Adrenal gland (tissue), 9 donors: ENCODE measurements at regions not wholly inside any gene's neighbourhood (a gene's known extent, or its start where the extent isn't known, plus 50 kb on each side); places are given as distances from the start of the nearest gene placed in this dataset.

Experiments used
- DNase-seq, 7 donors: peaks; one replicate each; pipeline ENCODE4 v3.0.0-alpha.2; 2019 to 2020
- H3K27ac ChIP-seq, 5 donors: fragments of 200-600 bp; sonication (generic) in 4 of 5; 1 replicate in 3 of 5; 2 replicates in 2 of 5; pipeline versions ENCODE4 v1.5.1 to v1.8.0; 2016 to 2020; ENCODE audit warnings: mild to moderate bottlenecking in 1 of 5
- H3K27me3 ChIP-seq: fragments of 200-600 bp; 2 replicates; pipeline ENCODE4 v1.8.0; 2021
- H3K36me3 ChIP-seq, 2 donors: fragments of 200-600 bp; replicated peaks in 1 of 2; 1 replicate in 1 of 2; 2 replicates in 1 of 2; pipeline versions ENCODE4 v1.5.1 to v1.8.0; 2018 to 2022
- H3K4me1 ChIP-seq, 2 donors: fragments of 200-600 bp; replicated peaks in 1 of 2; 1 replicate in 1 of 2; 2 replicates in 1 of 2; pipeline versions ENCODE4 v1.5.1 to v1.8.0; 2018 to 2021
- H3K4me3 ChIP-seq, 4 donors: fragments of 200-600 bp; sonication (generic) in 3 of 4; one replicate each; pipeline ENCODE4 v1.5.1; 2016 to 2018
- H3K9me3 ChIP-seq, 3 donors: fragments of 200-600 bp; sonication (generic) in 1 of 3; replicated peaks in 1 of 3; 1 replicate in 2 of 3; 2 replicates in 1 of 3; pipeline versions ENCODE4 v1.5.1 to v1.8.0; 2016 to 2021
- POLR2A ChIP-seq, 2 donors: fragments of 450-650 bp; IDR thresholded peaks; one replicate each; pipeline ENCODE4 v1.6.1; 2017; ENCODE audit warnings: antibody characterized with exemption in 2 of 2, mild to moderate bottlenecking in 2 of 2, moderate library complexity in 1 of 2
- WGBS, 4 donors: extraction: QIAGEN DNeasy Blood & Tissue Kit in 2 of 4; methylation state at CpG; one replicate each; pipeline versions ENCODE4 v1.1.5 to v1.1.7; 2013 to 2017; 5-methylcytosine and 5-hydroxymethylcytosine counted together
- intact Hi-C, 2 donors: fragments of 100-400 bp; cut with DNase I; formaldehyde crosslinking; loops; one replicate each; pipeline versions ENCODE4 v1.14.1 to v1.15.0; 2022 to 2023
- TF ChIP-seq, protein P1 (sequence below), 6 experiments: fragments of 450-650 bp in 4 of 6; fragments of 200-600 bp in 2 of 6; sonication (generic) in 1 of 6; IDR thresholded peaks; 1 replicate in 5 of 6; 2 replicates in 1 of 6; pipeline versions ENCODE4 v1.5.1 to v1.8.0; 2016 to 2021; ENCODE audit warnings: antibody characterized with exemption in 6 of 6, mild to moderate bottlenecking in 2 of 6, moderate library complexity in 1 of 6
- donor health status: healthy with polysubstance abuse.
- donor health status: Bipolar disorder and iron deficiency.
- donor health status: DM: yes; HTN: yes; CAD: no.
- donor health status: DM: no; HTN: no; CAD: no.
- donor health status: DM: no; HTN: no; CAD: no.

DNA sequence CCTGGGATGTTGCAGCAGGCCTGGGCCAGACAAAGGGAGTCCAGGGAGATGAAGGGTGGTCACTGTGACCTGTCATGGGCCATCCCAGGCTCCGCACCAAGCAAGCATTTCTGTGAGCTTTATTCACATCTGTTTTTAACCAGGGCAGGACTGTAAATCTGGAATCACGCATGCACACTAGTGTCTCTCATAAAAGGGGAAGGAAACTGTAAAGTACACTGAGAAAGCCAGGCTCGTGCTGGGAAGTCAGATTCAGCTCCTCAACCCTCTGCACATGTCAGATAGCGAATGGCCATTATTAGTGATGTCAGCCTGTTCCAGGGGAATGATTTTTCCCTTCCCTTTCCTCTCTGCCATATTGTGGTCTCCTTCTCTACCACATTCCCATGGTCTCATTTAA, 818.6 kb upstream of the RAB6C start:
- TF ChIP-seq POLR2A (IDR thresholded peaks at IDR 0.05) = no peak
- TF ChIP-seq, protein P1, sequence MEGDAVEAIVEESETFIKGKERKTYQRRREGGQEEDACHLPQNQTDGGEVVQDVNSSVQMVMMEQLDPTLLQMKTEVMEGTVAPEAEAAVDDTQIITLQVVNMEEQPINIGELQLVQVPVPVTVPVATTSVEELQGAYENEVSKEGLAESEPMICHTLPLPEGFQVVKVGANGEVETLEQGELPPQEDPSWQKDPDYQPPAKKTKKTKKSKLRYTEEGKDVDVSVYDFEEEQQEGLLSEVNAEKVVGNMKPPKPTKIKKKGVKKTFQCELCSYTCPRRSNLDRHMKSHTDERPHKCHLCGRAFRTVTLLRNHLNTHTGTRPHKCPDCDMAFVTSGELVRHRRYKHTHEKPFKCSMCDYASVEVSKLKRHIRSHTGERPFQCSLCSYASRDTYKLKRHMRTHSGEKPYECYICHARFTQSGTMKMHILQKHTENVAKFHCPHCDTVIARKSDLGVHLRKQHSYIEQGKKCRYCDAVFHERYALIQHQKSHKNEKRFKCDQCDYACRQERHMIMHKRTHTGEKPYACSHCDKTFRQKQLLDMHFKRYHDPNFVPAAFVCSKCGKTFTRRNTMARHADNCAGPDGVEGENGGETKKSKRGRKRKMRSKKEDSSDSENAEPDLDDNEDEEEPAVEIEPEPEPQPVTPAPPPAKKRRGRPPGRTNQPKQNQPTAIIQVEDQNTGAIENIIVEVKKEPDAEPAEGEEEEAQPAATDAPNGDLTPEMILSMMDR (IDR thresholded peaks at IDR 0.05) = no peak
- Histone ChIP-seq H3K4me3 (no peak overlapping the region), H3K36me3 (no peaks in the 10 kb centered on the region), H3K9me3 (no peaks in the 10 kb centered on the region), H3K27me3 (no peaks in the 10 kb centered on the region), H3K4me1 (no peaks in the 10 kb centered on the region), H3K27ac (peak overlapping the region in 1 of 5 donors; percentile 55)
- intact Hi-C loops = no loop called here
- WGBS, 4 donors = 53 to 66% (median 66%) methylated on average over 3 to 4 of the region's 4 CpGs
- peak in 2 of 7 donors; percentile 21 to 47 for DNase-seq

DNA sequence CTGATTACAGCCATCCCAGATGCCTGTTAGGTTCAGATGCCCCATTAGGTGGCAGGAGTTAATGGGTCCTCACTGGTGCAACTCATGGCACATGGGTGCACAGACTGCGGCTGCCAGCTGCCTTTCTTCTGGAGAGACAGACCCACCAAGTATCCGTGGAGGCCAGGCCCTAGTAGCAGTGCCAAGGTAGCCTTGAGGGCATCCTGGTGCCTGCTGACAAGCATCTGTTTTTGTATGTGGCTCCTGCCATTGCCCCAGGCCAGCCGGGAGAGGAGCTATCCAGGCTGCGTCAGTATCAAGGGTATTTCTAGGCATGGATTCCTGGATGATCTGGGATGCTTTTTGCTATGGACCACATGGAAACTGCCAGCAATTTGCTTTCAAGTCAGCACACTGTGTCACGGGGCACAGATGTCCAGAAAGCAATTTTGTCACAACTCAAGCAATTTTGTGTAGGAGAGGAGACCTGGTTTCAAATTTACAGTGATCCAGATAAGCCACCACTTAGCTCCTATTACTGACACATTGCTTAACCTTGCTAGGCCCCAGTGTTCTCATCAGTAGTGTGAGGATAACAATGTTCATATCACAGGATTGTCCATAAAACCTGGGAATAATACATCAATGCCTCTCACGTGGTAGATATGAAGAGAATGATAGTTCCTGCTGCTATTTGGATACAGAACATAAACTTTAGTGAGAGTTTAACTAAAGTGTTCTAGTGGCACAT, 815.1 kb upstream of the RAB6C start:
- H3K27me3 ChIP-seq = no peaks in the 10 kb centered on the region
- intact Hi-C loops = no loop called here
- 65 to 82% (median 69%) methylated on average over 5 to 6 of the region's 6 CpGs for WGBS, 4 donors
- no peak for TF ChIP-seq POLR2A (IDR thresholded peaks at IDR 0.05)
- TF ChIP-seq, protein P1 (IDR thresholded peaks at IDR 0.05) = no peak
- peak in 1 of 7 donors; percentile 35 for DNase-seq
- H3K9me3 ChIP-seq = no peaks in the 10 kb centered on the region
- no peak overlapping the region for H3K4me3 ChIP-seq
- H3K36me3 ChIP-seq = no peaks in the 10 kb centered on the region
- H3K4me1 ChIP-seq = no peaks in the 10 kb centered on the region
- H3K27ac ChIP-seq = no peak overlapping the region

DNA sequence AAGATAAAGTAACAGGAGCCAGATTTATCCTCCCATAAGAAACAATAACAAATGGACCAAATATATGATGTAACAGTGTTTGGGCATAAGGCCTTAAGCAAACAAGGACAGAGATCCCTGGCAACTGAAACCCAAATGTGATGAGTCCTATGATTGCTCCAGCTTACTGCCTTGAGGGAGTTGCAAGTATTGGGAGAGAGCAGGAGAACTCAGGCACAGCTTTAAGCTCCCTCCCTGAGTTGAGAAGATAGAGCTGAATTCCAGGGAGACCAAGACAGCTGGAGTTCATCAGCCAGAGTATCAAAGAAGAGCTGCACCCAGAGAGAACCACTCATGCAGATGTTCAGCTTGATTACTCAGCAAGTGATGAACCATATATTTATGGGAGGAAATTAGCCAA, 814.5 kb upstream of the RAB6C start:
- Histone ChIP-seq H3K4me3 (no peak overlapping the region), H3K27ac (no peak overlapping the region), H3K4me1 (no peaks in the 10 kb centered on the region), H3K36me3 (no peaks in the 10 kb centered on the region), H3K27me3 (no peaks in the 10 kb centered on the region), H3K9me3 (no peaks in the 10 kb centered on the region)
- DNase-seq = peak in 1 of 7 donors; percentile 6
- intact Hi-C loops = no loop called here
- TF ChIP-seq POLR2A (IDR thresholded peaks at IDR 0.05) = no peak
- TF ChIP-seq, protein P1 (IDR thresholded peaks at IDR 0.05) = no peak

DNA sequence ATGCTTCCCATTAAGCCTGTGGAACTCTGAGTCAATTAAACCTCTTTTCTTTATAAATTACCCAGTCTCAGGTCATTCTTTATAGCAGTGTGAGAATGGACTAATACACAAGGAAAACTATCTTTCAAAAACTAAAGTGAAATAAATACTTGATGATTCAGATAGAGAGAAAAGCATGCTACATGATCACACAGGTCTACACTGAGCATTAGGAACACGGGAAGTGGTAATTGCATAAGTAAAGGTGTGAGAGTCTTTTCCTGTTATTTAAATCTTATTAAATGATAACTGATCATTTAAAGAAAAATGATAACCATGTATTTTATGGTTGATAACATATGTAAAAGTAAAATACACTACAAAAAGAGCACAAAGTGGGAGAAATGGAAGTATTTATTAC, 812.0 kb upstream of the RAB6C start:
- Histone ChIP-seq H3K36me3 (no peaks in the 10 kb centered on the region), H3K4me3 (no peak overlapping the region), H3K4me1 (no peaks in the 10 kb centered on the region), H3K27ac (no peak overlapping the region), H3K9me3 (no peaks in the 10 kb centered on the region), H3K27me3 (no peaks in the 10 kb centered on the region)
- no peak for DNase-seq
- TF ChIP-seq, protein P1 (IDR thresholded peaks at IDR 0.05) = no peak
- TF ChIP-seq POLR2A (IDR thresholded peaks at IDR 0.05) = no peak
- intact Hi-C loops = no loop called here
- 74 to 85% (median 79%) methylated on average over 1 of the region's 1 CpG for WGBS, 4 donors
